Stomach (tissue), 4 donors: ENCODE measurements at regions not wholly inside any gene's neighbourhood (a gene's known extent, or its start where the extent isn't known, plus 50 kb on each side); places are given as distances from the start of the nearest gene placed in this dataset.

ENCODE experiments used
- CTCF ChIP-seq, 7 experiments: fragments of 450-650 bp in 4 of 7; fragments of 200-600 bp in 3 of 7; sonication (generic) in 3 of 7; IDR thresholded peaks; one replicate each; pipeline ENCODE4 v1.5.1; 2016 to 2019; ENCODE audit warnings: antibody characterized with exemption in 7 of 7, control low read depth in 2 of 7, mild to moderate bottlenecking in 1 of 7
- POLR2AphosphoS5 ChIP-seq, 3 donors: sonication (generic); formaldehyde crosslinking; IDR thresholded peaks; one replicate each; pipeline ENCODE4 v1.6.1; 2016; ENCODE audit warnings: antibody characterized with exemption in 3 of 3

GRCh38 chr15:94547711-94548110, 316.4 kb downstream of the MCTP2 start:
- TF ChIP-seq CTCF (IDR thresholded peaks at IDR 0.05) (no peak), POLR2AphosphoS5 (IDR thresholded peaks at IDR 0.05) (no peak)
